ENCODE measurements at regions not wholly inside any gene's neighbourhood (a gene's known extent, or its start where the extent isn't known, plus 50 kb on each side); places are given as distances from the start of the nearest gene placed in this dataset.

- DNase-seq (ENCODE audit: low spot score in 2 of 2) = no peak
- 69 to 82% methylated on average over 5 of the region's 5 CpGs for WGBS, 2 donors
- intact Hi-C loops (cut with DNase I; ENCODE audit: low total_unique reads) = no loop called here
- no peak for TF ChIP-seq POLR2A (IDR thresholded peaks at IDR 0.05)
- no peak for TF ChIP-seq CTCF (IDR thresholded peaks at IDR 0.05)
- H3K4me3 ChIP-seq (ENCODE audit: low read depth, poor library complexity, severe bottlenecking) = no peak overlapping the region
These were observed 392.4 kb downstream of the RPS6KC1 start for GRCh38 chr1:213443415-213443814.

GRCh38 chr1:213444224-213444623 is 393.2 kb downstream of the RPS6KC1 start:
- WGBS, 2 donors = 66 to 75% methylated on average over 6 of the region's 6 CpGs
- TF ChIP-seq POLR2A (IDR thresholded peaks at IDR 0.05) = no peak
- no peak for TF ChIP-seq CTCF (IDR thresholded peaks at IDR 0.05)

GRCh38 chr1:213446496-213446895 is 395.5 kb downstream of the RPS6KC1 start:
- intact Hi-C loops (cut with DNase I; ENCODE audit: low total_unique reads) = no loop called here
- DNase-seq (ENCODE audit: low spot score in 2 of 2) = no peak
- H3K4me3 ChIP-seq (ENCODE audit: low read depth, poor library complexity, severe bottlenecking) = no peak overlapping the region
- WGBS, 2 donors = 65 to 71% methylated on average over 5 of the region's 5 CpGs
- TF ChIP-seq CTCF (IDR thresholded peaks at IDR 0.05) (no peak), POLR2A (IDR thresholded peaks at IDR 0.05) (no peak)

More at GRCh38 chr1:213444224-213444623, 393.2 kb downstream of the RPS6KC1 start:
- no peak for DNase-seq (ENCODE audit: low spot score in 2 of 2)
- intact Hi-C loops (cut with DNase I; ENCODE audit: low total_unique reads) = no loop called here
- H3K4me3 ChIP-seq (ENCODE audit: low read depth, poor library complexity, severe bottlenecking) = no peak overlapping the region

- WGBS, 2 donors = 66 to 72% methylated on average over 9 of the region's 9 CpGs
These were observed 397.3 kb downstream of the RPS6KC1 start for GRCh38 chr1:213448360-213448759.

GRCh38 chr1:213448776-213449175 is 397.7 kb downstream of the RPS6KC1 start:
- no peak for TF ChIP-seq CTCF (IDR thresholded peaks at IDR 0.05)
- TF ChIP-seq POLR2A (IDR thresholded peaks at IDR 0.05) = no peak
- 75 to 76% methylated on average over 4 of the region's 4 CpGs for WGBS, 2 donors
- intact Hi-C loops (cut with DNase I; ENCODE audit: low total_unique reads) = no loop called here

More at GRCh38 chr1:213448360-213448759, 397.3 kb downstream of the RPS6KC1 start:
- intact Hi-C loops (cut with DNase I; ENCODE audit: low total_unique reads) = no loop called here
- no peak for DNase-seq (ENCODE audit: low spot score in 2 of 2)
- H3K4me3 ChIP-seq (ENCODE audit: low read depth, poor library complexity, severe bottlenecking) = no peak overlapping the region
- TF ChIP-seq POLR2A (IDR thresholded peaks at IDR 0.05) (no peak), CTCF (IDR thresholded peaks at IDR 0.05) (no peak)

GRCh38 chr1:213452501-213452900 is 401.5 kb downstream of the RPS6KC1 start:
- intact Hi-C loops (cut with DNase I; ENCODE audit: low total_unique reads) = no loop called here
- no peak for DNase-seq (ENCODE audit: low spot score in 2 of 2)
- TF ChIP-seq POLR2A (IDR thresholded peaks at IDR 0.05) = no peak
- TF ChIP-seq CTCF (IDR thresholded peaks at IDR 0.05) = no peak
- H3K4me3 ChIP-seq (ENCODE audit: low read depth, poor library complexity, severe bottlenecking) = no peak overlapping the region
- WGBS, 2 donors = 63 to 66% methylated on average over 4 of the region's 4 CpGs

More at GRCh38 chr1:213448776-213449175, 397.7 kb downstream of the RPS6KC1 start:
- no peak overlapping the region for H3K4me3 ChIP-seq (ENCODE audit: low read depth, poor library complexity, severe bottlenecking)
- no peak for DNase-seq (ENCODE audit: low spot score in 2 of 2)

All from lower leg skin (tissue), 4 donors.